Endothelial cell (in vitro differentiated cells): ENCODE measurements at regions not wholly inside any gene's neighbourhood (a gene's known extent, or its start where the extent isn't known, plus 50 kb on each side); places are given as distances from the start of the nearest gene placed in this dataset.

Experiments
- DNase-seq: peaks from one replicate; pipeline ENCODE4 v3.0.0; 2021; ENCODE audit warnings: low spot score
- H3K27ac Mint-ChIP-seq: one replicate; pipeline ENCODE4 v1.8.0; 2021; ENCODE audit warnings: mixed read lengths, inconsistent platforms; ENCODE audit not compliant: unreplicated experiment
- H3K27me3 Mint-ChIP-seq: one replicate; pipeline ENCODE4 v1.8.0; 2021; ENCODE audit warnings: mild to moderate bottlenecking, moderate library complexity, mixed read lengths, inconsistent platforms; ENCODE audit not compliant: unreplicated experiment
- H3K36me3 Mint-ChIP-seq: one replicate; pipeline ENCODE4 v1.8.0; 2021; ENCODE audit warnings: mild to moderate bottlenecking, low read depth, mixed read lengths, inconsistent platforms; ENCODE audit not compliant: unreplicated experiment
- H3K4me1 Mint-ChIP-seq: one replicate; pipeline ENCODE4 v1.8.0; 2021; ENCODE audit warnings: mild to moderate bottlenecking, mixed read lengths, inconsistent platforms; ENCODE audit not compliant: unreplicated experiment
- H3K4me3 Mint-ChIP-seq: one replicate; pipeline ENCODE4 v1.8.0; 2021; ENCODE audit warnings: mild to moderate bottlenecking, mixed read lengths, inconsistent platforms; ENCODE audit not compliant: unreplicated experiment
- H3K9me3 Mint-ChIP-seq: one replicate; pipeline ENCODE4 v1.8.0; 2021; ENCODE audit warnings: mixed read lengths, inconsistent platforms; ENCODE audit not compliant: unreplicated experiment
- TF ChIP-seq, protein P1 (sequence below): fragments of 200-600 bp; sonication (generic); IDR thresholded peaks from one replicate; pipeline ENCODE4 v1.5.0; 2021; ENCODE audit warnings: antibody characterized with exemption; ENCODE audit not compliant: unreplicated experiment

DNA sequence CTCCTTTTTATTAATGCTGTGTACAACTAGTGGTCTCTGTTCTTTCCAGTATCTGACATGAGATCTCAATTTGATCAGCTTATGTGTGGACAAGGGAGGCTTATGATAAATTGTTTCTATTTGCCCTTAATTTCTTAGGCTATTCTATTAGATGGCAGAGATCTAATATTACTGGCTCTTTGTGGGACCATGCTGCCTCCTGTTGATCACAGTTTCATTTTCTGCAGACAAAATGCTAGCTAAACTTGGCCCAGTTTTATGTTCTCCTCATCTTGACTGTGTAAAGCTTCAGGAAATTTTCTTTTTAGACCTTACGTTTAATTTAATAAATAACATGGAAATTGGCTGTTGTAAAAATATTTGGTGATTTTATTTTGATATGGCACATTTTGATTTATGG, 627.1 kb upstream of the AADAT start:
- Mint-ChIP-seq H3K4me3 (no peak overlapping the region), H3K4me1 (peaks cover 4% of the 10 kb centered on the region), H3K27ac (no peak overlapping the region), H3K27me3 (no peaks in the 10 kb centered on the region), H3K9me3 (no peaks in the 10 kb centered on the region), H3K36me3 (no peaks in the 10 kb centered on the region)
- TF ChIP-seq, protein P1, sequence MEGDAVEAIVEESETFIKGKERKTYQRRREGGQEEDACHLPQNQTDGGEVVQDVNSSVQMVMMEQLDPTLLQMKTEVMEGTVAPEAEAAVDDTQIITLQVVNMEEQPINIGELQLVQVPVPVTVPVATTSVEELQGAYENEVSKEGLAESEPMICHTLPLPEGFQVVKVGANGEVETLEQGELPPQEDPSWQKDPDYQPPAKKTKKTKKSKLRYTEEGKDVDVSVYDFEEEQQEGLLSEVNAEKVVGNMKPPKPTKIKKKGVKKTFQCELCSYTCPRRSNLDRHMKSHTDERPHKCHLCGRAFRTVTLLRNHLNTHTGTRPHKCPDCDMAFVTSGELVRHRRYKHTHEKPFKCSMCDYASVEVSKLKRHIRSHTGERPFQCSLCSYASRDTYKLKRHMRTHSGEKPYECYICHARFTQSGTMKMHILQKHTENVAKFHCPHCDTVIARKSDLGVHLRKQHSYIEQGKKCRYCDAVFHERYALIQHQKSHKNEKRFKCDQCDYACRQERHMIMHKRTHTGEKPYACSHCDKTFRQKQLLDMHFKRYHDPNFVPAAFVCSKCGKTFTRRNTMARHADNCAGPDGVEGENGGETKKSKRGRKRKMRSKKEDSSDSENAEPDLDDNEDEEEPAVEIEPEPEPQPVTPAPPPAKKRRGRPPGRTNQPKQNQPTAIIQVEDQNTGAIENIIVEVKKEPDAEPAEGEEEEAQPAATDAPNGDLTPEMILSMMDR: no peak
- no peak for DNase-seq

DNA sequence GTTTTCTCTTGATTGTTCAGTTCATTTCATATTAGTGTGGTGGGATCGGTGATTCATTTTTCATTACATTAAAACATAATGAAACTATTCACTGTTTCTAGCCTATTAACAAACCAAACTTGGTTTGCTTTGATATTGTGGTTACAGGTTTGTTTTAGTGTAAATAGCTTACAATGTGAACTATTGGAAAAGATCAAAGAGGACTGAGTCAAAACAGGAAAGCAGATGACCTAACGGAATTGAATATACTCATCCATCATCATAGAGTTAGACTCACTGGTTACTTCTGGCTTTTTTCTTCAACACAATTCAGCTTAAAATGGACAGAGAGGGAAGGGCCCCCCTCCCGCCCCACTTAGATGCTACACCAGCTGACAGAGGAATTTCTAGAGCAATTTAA, 616.2 kb upstream of the AADAT start:
- no peaks in the 10 kb centered on the region for H3K36me3 Mint-ChIP-seq
- no peak for DNase-seq
- no peak overlapping the region for H3K27ac Mint-ChIP-seq
- TF ChIP-seq, protein P1: no peak
- no peak overlapping the region for H3K4me3 Mint-ChIP-seq
- H3K27me3 Mint-ChIP-seq: no peaks in the 10 kb centered on the region
- H3K4me1 Mint-ChIP-seq: no peaks in the 10 kb centered on the region
- H3K9me3 Mint-ChIP-seq: no peaks in the 10 kb centered on the region

DNA sequence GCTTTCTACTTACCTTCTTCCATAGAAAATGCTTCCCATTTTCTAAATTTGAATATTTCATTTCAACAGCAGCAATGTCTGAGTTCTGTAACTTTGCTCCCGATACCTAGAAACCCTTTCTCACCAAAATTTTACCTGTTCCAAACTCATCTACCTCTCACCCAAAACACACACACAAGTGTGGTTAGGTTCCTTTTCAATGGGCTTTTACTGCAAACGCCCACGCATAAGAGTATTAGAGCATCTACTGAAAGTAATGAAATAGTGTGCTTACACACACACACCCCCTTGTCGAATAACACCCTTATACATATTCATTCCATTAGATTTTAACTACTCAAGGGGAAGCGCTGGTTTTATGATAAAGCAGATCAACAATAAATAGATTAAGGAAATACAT, 610.3 kb upstream of the AADAT start:
- H3K27ac Mint-ChIP-seq: no peak overlapping the region
- no peak overlapping the region for H3K4me3 Mint-ChIP-seq
- TF ChIP-seq, protein P1: no peak
- no peaks in the 10 kb centered on the region for H3K9me3 Mint-ChIP-seq
- no peaks in the 10 kb centered on the region for H3K36me3 Mint-ChIP-seq
- DNase-seq: no peak
- H3K27me3 Mint-ChIP-seq: no peaks in the 10 kb centered on the region
- H3K4me1 Mint-ChIP-seq: no peaks in the 10 kb centered on the region

DNA sequence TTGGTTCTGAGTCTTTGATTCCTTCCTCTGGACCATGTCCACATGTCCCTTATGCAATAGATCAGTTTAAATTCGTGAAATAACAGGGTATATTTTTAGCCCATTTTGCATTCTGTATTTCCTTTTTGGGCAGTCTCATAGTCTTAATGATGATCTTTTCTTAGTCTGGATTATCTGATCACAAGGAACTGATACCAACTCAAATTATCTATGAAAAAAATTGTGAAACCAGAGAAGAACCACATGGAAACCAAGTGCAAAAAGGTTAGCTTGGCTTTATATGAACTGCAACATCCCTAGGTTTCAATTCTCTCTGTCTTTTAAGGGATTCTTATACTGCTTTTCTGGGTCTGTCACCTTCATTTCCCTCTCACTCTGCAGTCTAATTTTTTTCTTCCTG, 608.6 kb upstream of the AADAT start:
- Mint-ChIP-seq H3K27ac (no peak overlapping the region), H3K36me3 (no peaks in the 10 kb centered on the region), H3K9me3 (no peaks in the 10 kb centered on the region), H3K4me3 (no peak overlapping the region), H3K27me3 (no peaks in the 10 kb centered on the region), H3K4me1 (no peaks in the 10 kb centered on the region)
- TF ChIP-seq, protein P1: no peak
- no peak for DNase-seq

DNA sequence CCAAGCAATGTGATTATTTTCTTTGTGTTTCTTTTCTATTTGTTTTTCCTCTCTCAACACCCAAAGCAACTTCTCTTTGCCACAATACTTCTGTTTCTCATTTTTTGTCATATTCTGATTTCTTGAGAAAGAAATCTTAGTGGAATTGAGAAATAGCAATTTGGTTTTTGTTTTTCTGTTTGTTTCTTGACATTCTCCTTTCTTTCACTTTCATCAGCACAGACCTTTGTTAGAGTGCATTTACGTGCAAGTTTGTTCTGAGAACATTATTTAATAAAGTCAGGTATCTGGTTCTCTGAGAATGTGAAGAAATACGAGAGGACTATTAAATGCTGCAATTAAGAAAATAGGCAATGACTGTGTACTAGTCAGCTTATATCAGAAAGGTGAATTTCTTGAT, 608.1 kb upstream of the AADAT start:
- Mint-ChIP-seq H3K27ac (no peak overlapping the region), H3K36me3 (no peaks in the 10 kb centered on the region), H3K4me1 (no peaks in the 10 kb centered on the region), H3K4me3 (no peak overlapping the region), H3K27me3 (peaks cover 1% of the 10 kb centered on the region), H3K9me3 (no peaks in the 10 kb centered on the region)
- no peak for DNase-seq
- TF ChIP-seq, protein P1: no peak
